SK-N-MC (cell line): ENCODE measurements at regions not wholly inside any gene's neighbourhood (a gene's known extent, or its start where the extent isn't known, plus 50 kb on each side); places are given as distances from the start of the nearest gene placed in this dataset.

Experiments
- DNase-seq: peaks from one replicate; pipeline ENCODE4 v3.0.0-alpha.2; 2011; ENCODE audit warnings: low read depth, low spot score
- H3K27ac ChIP-seq: fragments of 200-600 bp; sonication (generic); 2 replicates; pipeline ENCODE4 v1.5.1; 2016; ENCODE audit warnings: mixed run types
- H3K36me3 ChIP-seq: fragments of 200-600 bp; sonication (generic); 2 replicates; pipeline ENCODE4 v1.6.1; 2017; ENCODE audit warnings: antibody characterized with exemption, low read length, mixed read lengths; ENCODE audit not compliant: insufficient read depth
- H3K4me3 ChIP-seq: fragments of 200-600 bp; sonication (generic); 2 replicates; pipeline ENCODE4 v1.5.1; 2016
- H3K9ac ChIP-seq: fragments of 200-600 bp; sonication (generic); 2 replicates; pipeline ENCODE4 v1.8.0; 2017; ENCODE audit warnings: mixed run types, mixed read lengths; ENCODE audit not compliant: insufficient read length
- H3K9me3 ChIP-seq: fragments of 200-600 bp; sonication (generic); 2 replicates; pipeline ENCODE4 v1.6.1; 2017; ENCODE audit warnings: low read depth, mild to moderate bottlenecking, antibody characterized with exemption, low read length, moderate library complexity, mixed read lengths
- EZH2 ChIP-seq: fragments of 200-600 bp; sonication (generic); IDR thresholded peaks from one replicate; pipeline ENCODE4 v1.6.1; 2017; ENCODE audit warnings: antibody characterized with exemption
- FOXP2 ChIP-seq: optimal IDR thresholded peaks from 2 replicates; pipeline ENCODE3; 2011; ENCODE audit warnings: mild to moderate bottlenecking, moderate library complexity; ENCODE audit not compliant: insufficient read depth; ENCODE audit errors: extremely low read length, control extremely low read depth
- POLR2AphosphoS5 ChIP-seq: IDR thresholded peaks from 2 replicates; pipeline ENCODE4 v1.6.1; 2012; ENCODE audit warnings: mild to moderate bottlenecking, low read depth, low read length, borderline replicate concordance

GRCh38 chr2:63755216-63755615 is 86.5 kb upstream of the UGP2 start:
- Histone ChIP-seq H3K9me3 (no peaks in the 10 kb centered on the region), H3K27ac (no peak overlapping the region), H3K4me3 (no peak overlapping the region)

GRCh38 chr2:63755965-63756364 is 85.7 kb upstream of the UGP2 start:
- no peaks in the 10 kb centered on the region for H3K9me3 ChIP-seq
- no peak overlapping the region for H3K4me3 ChIP-seq
- TF ChIP-seq EZH2, result no peak
- TF ChIP-seq POLR2AphosphoS5, result no peak
- TF ChIP-seq FOXP2, result no peak
- no peak overlapping the region for H3K27ac ChIP-seq
- H3K36me3 ChIP-seq, result no peaks in the 10 kb centered on the region
- H3K9ac ChIP-seq, result no peak overlapping the region
- DNase-seq, result no peak

More at GRCh38 chr2:63755216-63755615, 86.5 kb upstream of the UGP2 start:
- DNase-seq, result no peak
- H3K36me3 ChIP-seq, result no peaks in the 10 kb centered on the region
- no peak overlapping the region for H3K9ac ChIP-seq
- TF ChIP-seq POLR2AphosphoS5, result no peak
- TF ChIP-seq FOXP2, result no peak
- TF ChIP-seq EZH2, result no peak

- no peaks in the 10 kb centered on the region for H3K36me3 ChIP-seq
- H3K27ac ChIP-seq, result peak overlapping the region; percentile 33; the same call in 1 of the 2 replicates
- H3K9me3 ChIP-seq, result no peaks in the 10 kb centered on the region; the same call in 1 of the 2 replicates
- DNase-seq, result no peak
- TF ChIP-seq FOXP2 (no peak), POLR2AphosphoS5 (no peak), EZH2 (no peak)
- H3K9ac ChIP-seq, result no peak overlapping the region
- no peak overlapping the region; the same call in 1 of the 2 replicates for H3K4me3 ChIP-seq
Observed at GRCh38 chr2:63763391-63763941, 78.2 kb upstream of the UGP2 start.

- Histone ChIP-seq H3K9ac (no peak overlapping the region), H3K9me3 (no peaks in the 10 kb centered on the region; the same call in 1 of the 2 replicates), H3K36me3 (no peaks in the 10 kb centered on the region), H3K4me3 (no peak overlapping the region), H3K27ac (no peak overlapping the region)
- no peak for TF ChIP-seq POLR2AphosphoS5
- no peak for TF ChIP-seq FOXP2
- no peak for TF ChIP-seq EZH2
- DNase-seq, result no peak
Observed at GRCh38 chr2:63764630-63765029, 77.1 kb upstream of the UGP2 start.

- no peak for DNase-seq
- H3K9ac ChIP-seq, result no peak overlapping the region
- TF ChIP-seq POLR2AphosphoS5, result no peak
- TF ChIP-seq FOXP2, result no peak
- no peak for TF ChIP-seq EZH2
- no peak overlapping the region for H3K27ac ChIP-seq
- H3K36me3 ChIP-seq, result no peaks in the 10 kb centered on the region
- no peaks in the 10 kb centered on the region; the same call in 1 of the 2 replicates for H3K9me3 ChIP-seq
- no peak overlapping the region for H3K4me3 ChIP-seq
Observed at GRCh38 chr2:63765117-63765516, 76.6 kb upstream of the UGP2 start.

- DNase-seq, result no peak
- Histone ChIP-seq H3K9me3 (no peaks in the 10 kb centered on the region; the same call in 1 of the 2 replicates), H3K4me3 (no peak overlapping the region), H3K27ac (no peak overlapping the region), H3K9ac (no peak overlapping the region), H3K36me3 (no peaks in the 10 kb centered on the region)
- no peak for TF ChIP-seq POLR2AphosphoS5
Observed at GRCh38 chr2:63767307-63767706, 74.4 kb upstream of the UGP2 start.

- no peak for DNase-seq
- no peak for TF ChIP-seq FOXP2
- no peak for TF ChIP-seq POLR2AphosphoS5
- TF ChIP-seq EZH2, result no peak
- Histone ChIP-seq H3K9me3 (no peaks in the 10 kb centered on the region; the same call in 1 of the 2 replicates), H3K36me3 (no peaks in the 10 kb centered on the region), H3K27ac (no peak overlapping the region), H3K9ac (no peak overlapping the region), H3K4me3 (no peak overlapping the region)
Observed at GRCh38 chr2:63768051-63768450, 73.6 kb upstream of the UGP2 start.

- Histone ChIP-seq H3K36me3 (no peaks in the 10 kb centered on the region), H3K9ac (no peak overlapping the region), H3K4me3 (no peak overlapping the region), H3K27ac (no peak overlapping the region), H3K9me3 (no peaks in the 10 kb centered on the region; the same call in 1 of the 2 replicates)
- no peak for DNase-seq
- TF ChIP-seq POLR2AphosphoS5 (no peak), EZH2 (no peak), FOXP2 (no peak)
Observed at GRCh38 chr2:63769915-63770314, 71.8 kb upstream of the UGP2 start.

GRCh38 chr2:63772061-63772460 is 69.6 kb upstream of the UGP2 start:
- H3K27ac ChIP-seq, result no peak overlapping the region
- no peak for TF ChIP-seq POLR2AphosphoS5
- no peak for TF ChIP-seq EZH2
- no peak for TF ChIP-seq FOXP2
- no peaks in the 10 kb centered on the region for H3K36me3 ChIP-seq
- H3K9ac ChIP-seq, result no peak overlapping the region
- H3K9me3 ChIP-seq, result no peaks in the 10 kb centered on the region; the same call in 1 of the 2 replicates
- H3K4me3 ChIP-seq, result no peak overlapping the region
- no peak for DNase-seq
